BJ (cell line): ENCODE measurements at regions not wholly inside any gene's neighbourhood (a gene's known extent, or its start where the extent isn't known, plus 50 kb on each side); places are given as distances from the start of the nearest gene placed in this dataset.
"Not testable (repeated sequence)": the region's sequence is repeated elsewhere in the genome, so short reads cannot be mapped to it uniquely, and the experiment has no call there.

Experiments used
- CTCF ChIA-PET: fragments of 350-600 bp; formaldehyde crosslinking; extraction: SDS; loops from one replicate; lab custom pipeline; 2021; ENCODE audit warnings: antibody characterized with exemption, inconsistent platforms; lab: Yijun Ruan, JAX
- POLR2A ChIA-PET: fragments of 300-600 bp; sonication (Branson Sonifier 250); formaldehyde crosslinking; extraction: SDS; loops from one replicate; lab custom pipeline; 2021; ENCODE audit warnings: antibody characterized with exemption; lab: Charles Lee
- DNase-seq: peaks from one replicate; pipeline ENCODE4 v3.0.0-alpha.2; 2011; ENCODE audit warnings: low read depth
- H3K27me3 ChIP-seq: 2 replicates; pipeline ENCODE4 v1.6.0; 2011; ENCODE audit warnings: low read length; ENCODE audit not compliant: control insufficient read depth, insufficient read depth
- H3K36me3 ChIP-seq: 2 replicates; pipeline ENCODE4 v1.5.1; 2011; ENCODE audit warnings: low read length; ENCODE audit not compliant: control insufficient read depth, insufficient read depth
- H3K4me3 ChIP-seq: 2 replicates; pipeline ENCODE4 v1.5.1; 2011; ENCODE audit warnings: low read depth, mild to moderate bottlenecking, control low read depth, low read length
- CTCF ChIP-seq: IDR thresholded peaks from 2 replicates; pipeline ENCODE4 v1.5.1; 2011; ENCODE audit warnings: low read depth, mild to moderate bottlenecking, control low read depth, inconsistent platforms, low read length, moderate library complexity; ENCODE audit not compliant: insufficient read depth

GRCh38 chr5:44993286-44993685 is 184.5 kb downstream of the MRPS30 start:
- POLR2A ChIA-PET: no interaction called here
- no peaks in the 10 kb centered on the region for H3K27me3 ChIP-seq
- H3K4me3 ChIP-seq: no peak overlapping the region
- CTCF ChIA-PET: no interaction called here
- H3K36me3 ChIP-seq: no peaks in the 10 kb centered on the region
- no peak for DNase-seq
- no peak for TF ChIP-seq CTCF

- H3K36me3 ChIP-seq: no peaks in the 10 kb centered on the region
- no peak overlapping the region for H3K4me3 ChIP-seq
- H3K27me3 ChIP-seq: no peaks in the 10 kb centered on the region
- ChIA-PET CTCF (no interaction called here), POLR2A (no interaction called here)
- no peak for DNase-seq
- no peak for TF ChIP-seq CTCF
Observed at GRCh38 chr5:44997506-44997905, 188.8 kb downstream of the MRPS30 start.

- DNase-seq, H3K27me3 ChIP-seq, POLR2A ChIA-PET, H3K4me3 ChIP-seq, CTCF ChIA-PET, H3K36me3 ChIP-seq: not testable (repeated sequence)
Observed at GRCh38 chr5:45007102-45007501, 198.4 kb downstream of the MRPS30 start.

- TF ChIP-seq CTCF: no peak
- ChIA-PET POLR2A (no interaction called here), CTCF (no interaction called here)
- Histone ChIP-seq H3K27me3 (no peaks in the 10 kb centered on the region), H3K36me3 (no peaks in the 10 kb centered on the region), H3K4me3 (no peak overlapping the region)
- DNase-seq: no peak
Observed at GRCh38 chr5:45017568-45017967, 208.8 kb downstream of the MRPS30 start.

GRCh38 chr5:45029553-45029952 is 220.8 kb downstream of the MRPS30 start:
- no peak for DNase-seq
- TF ChIP-seq CTCF: no peak
- POLR2A ChIA-PET: no interaction called here
- no peaks in the 10 kb centered on the region for H3K27me3 ChIP-seq
- no peak overlapping the region for H3K4me3 ChIP-seq
- CTCF ChIA-PET: interaction anchor here (0.7 to 1.5 kb wide), 3 partner anchors 9 to 29 kb away, joined by 3 to 4 read pairs (median 3); no protein-coding TSS in a partner anchor
- H3K36me3 ChIP-seq: no peaks in the 10 kb centered on the region

- CTCF ChIA-PET: no interaction called here
- Histone ChIP-seq H3K4me3 (no peak overlapping the region), H3K27me3 (no peaks in the 10 kb centered on the region), H3K36me3 (no peaks in the 10 kb centered on the region)
- POLR2A ChIA-PET: no interaction called here
- TF ChIP-seq CTCF: no peak
- DNase-seq: no peak
Observed at GRCh38 chr5:45035991-45036390, 227.2 kb downstream of the MRPS30 start.
